GM21423 (cell line): ENCODE measurements at regions not wholly inside any gene's neighbourhood (a gene's known extent, or its start where the extent isn't known, plus 50 kb on each side); places are given as distances from the start of the nearest gene placed in this dataset.
"Not testable (repeated sequence)": the region's sequence is repeated elsewhere in the genome, so short reads cannot be mapped to it uniquely, and the experiment has no call there.

Experiments
- ATAC-seq: cut with Tn5 transposase; IDR thresholded peaks from one replicate; pipeline ENCODE4 v1.9.1; 2021; ENCODE audit warnings: mild to moderate bottlenecking, moderate library complexity; ENCODE audit not compliant: unreplicated experiment

DNA sequence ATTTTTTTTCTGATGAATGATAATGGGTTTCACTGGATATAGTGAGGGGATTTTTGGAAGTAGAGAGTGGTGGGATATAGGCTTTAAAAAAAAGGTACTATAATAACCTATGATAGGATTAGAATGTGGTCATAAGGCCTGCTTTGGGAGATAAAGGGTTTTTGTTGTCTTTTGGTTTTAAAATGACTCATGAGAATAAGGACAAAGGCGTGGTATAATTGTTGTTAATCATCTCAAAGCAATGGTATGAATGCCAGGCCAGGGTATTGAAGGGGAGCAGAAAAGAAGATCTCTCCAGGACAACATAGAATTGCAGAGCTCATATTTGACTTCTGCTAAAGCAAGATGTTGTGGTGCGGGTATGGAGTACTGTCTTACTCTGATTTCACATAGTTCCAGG lies 579.4 kb downstream of the JRKL start:
- no peak for ATAC-seq

DNA sequence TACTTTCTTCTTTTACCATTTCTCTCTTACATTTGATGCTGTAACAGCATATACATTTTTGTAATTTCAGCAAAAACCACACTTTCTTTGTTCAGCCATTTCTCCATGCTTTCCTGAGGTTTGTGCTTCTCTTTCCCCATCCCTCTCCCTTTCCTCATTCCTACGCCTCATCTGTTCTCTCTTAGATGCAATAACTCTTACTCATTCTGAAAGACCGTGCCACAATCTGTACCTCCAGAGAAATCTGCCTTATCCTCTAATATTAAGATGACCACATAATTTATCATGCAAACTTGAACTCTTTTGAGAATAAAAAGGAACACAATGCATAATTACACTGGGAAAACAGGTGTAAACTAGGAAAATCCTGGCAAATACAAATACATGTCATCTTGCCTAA lies 588.9 kb downstream of the JRKL start:
- ATAC-seq, result no peak

DNA sequence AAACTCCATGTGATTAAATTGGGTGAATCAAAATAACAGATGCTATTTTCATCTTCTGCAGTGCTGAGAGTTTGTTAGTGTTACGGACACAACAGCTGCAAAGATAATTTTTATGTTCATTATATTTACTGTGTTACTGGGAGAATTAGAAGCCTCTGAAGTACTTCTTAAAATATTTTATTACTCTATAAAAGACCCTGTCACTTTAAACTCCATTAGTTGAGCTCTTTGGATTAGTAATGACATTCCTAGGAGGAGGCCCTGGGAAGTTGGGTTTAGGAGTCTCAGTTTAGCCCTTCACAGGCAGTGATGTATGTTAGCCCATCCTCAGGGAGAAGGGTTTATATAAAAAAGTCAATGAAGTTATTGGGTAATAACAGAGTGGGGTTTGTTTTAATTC lies 596.7 kb downstream of the JRKL start:
- no peak for ATAC-seq

DNA sequence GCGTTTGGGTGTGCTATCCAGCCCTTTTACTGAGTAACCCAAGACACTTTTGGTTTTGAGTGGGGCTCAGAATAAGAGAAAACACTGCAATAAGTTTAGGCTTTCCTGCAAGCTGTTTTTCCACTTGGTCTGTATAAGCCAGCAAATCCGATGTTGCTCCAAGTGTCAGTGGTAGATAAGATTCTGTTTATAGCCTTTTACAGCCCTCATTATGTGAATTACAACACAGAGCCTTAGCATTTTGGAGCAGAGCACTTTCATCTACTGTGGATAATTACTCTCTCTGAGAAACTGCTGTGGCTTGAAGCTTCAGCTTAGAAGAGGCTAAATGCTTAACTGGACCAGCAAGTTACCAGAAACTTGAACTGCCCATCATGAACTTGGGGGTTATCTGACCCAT lies 601.1 kb downstream of the JRKL start:
- ATAC-seq, result no peak

DNA sequence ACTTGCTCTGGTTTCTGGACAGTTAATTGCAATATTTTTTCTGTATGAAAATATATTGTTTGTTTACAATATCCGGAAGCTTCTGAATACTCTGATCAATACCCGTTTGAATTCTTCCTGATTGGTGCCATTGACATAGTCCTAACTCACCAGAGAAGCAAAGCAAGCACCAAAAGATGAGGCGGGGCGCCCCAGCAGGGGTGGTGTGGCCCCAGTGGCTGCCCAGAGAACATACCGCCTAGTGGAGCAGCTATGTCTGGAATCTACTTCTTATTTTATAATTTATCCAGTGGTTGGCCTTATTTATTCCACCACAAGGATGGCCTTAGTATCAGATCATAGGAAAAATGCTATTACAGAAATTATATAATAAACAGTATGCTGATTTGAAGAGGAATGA lies 610.7 kb downstream of the JRKL start:
- ATAC-seq, result no peak

DNA sequence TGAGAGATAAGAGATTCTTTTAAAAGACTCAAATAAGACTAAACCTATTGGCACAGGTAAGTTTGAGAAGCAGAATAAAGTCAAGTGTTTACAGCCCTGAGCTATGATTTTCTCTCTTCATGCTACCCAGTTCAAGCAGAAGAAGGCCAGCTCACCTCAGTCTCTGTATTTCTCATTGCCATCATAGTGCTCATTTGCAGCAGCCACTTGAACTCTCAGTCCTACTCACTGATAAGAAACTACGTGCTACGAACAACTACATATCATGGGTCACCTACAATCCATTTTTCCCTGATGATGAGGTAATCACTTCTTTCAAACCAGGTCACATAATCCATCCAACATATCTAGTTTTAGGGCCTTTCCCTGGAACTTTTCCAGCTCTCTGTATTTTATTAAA lies 617.5 kb downstream of the JRKL start:
- no peak for ATAC-seq

DNA sequence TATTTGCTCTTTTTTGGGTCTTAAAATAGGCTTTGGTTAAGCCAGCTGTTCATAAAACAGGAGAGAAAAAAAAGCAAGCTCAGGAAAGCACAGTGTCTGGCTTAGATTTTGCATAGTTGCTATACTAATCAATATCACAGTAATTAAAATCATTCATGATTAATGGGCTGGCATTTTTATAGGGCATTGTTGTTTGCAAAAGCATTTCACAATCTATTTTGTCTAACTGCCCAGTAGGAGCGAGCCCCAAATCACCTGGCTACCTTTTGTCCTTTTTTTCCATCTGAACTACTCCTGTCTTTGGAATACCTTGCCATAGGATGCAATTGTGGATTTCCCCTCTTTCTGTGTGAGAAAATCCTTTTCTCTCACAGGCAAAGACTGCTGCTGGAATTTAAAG lies 619.8 kb downstream of the JRKL start:
- no peak for ATAC-seq

DNA sequence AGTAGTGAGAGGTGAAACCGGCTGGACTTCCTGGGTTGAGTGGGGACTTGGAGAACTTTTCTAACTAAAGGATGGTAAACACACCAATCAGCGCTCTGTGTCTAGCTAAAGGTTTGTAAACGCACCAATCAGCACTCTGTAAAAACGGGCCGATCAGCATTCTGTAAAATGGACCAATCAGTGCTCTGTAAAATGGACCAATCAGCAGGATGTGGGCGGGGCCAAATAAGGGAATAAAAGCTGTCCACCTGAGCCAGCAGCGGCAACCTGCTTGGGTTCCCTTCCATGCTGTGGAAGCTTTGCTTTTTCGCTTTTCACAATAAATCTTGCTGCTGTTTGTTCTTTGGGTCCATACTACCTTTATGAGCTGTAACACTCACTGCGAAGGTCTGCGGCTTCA lies 621.2 kb downstream of the JRKL start:
- ATAC-seq, result not testable (repeated sequence)

DNA sequence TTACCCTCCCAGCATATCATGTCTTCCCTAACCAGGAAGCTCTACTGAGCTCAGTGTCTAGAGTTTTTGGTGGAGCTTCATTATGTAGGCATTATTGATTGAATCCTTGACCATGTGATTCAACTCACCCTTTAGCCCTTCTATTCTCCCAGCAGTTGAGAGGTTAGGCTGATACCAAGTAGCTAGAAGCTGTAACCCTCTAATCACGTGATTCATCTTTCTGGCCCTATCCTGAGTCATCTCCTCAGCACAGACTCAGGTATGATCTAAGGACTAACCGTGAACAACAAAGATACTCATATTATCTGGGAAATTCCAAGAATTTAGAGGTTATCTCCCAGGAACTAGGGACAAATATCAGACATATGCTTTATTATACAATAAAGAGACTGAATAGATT lies 625.5 kb downstream of the JRKL start:
- no peak for ATAC-seq

DNA sequence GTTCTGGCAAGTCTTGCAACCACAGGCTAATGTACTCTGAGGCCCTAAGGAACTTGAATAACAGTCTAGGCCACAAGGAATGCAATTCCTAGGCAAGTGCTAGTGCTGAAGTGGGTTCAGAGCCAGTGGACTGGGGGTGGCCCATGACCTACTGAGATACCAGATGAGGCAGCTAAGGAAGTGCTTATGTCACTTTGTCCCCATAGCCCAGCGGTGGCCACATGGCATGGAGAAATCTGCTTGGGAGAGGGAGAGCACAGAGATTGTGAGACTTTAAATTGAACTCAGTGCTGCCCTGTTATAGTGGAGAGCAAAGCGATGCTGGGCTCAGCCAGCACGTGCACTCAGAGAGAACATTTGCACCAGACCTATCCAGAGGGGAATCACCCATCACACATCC lies 629.5 kb downstream of the JRKL start:
- ATAC-seq, result no peak

DNA sequence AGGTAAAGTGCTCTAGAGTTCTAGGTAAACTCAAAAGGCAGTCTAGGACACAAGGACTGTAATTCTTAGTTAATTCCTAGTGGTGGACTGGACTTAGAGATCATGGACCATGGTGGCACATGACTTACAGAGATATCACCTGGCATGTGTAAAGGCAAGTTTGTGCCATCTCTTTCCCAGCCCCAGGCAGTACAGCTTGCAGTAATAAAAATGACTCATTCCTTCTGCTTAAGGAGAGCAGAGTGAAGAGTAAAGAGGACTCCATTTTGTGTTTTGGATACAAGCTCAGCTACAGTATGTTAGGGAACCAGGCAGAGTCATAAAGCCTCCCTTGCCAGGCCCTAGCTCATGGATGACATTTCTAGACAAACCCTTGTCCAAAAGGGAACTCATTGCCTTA lies 629.9 kb downstream of the JRKL start:
- ATAC-seq, result no peak

DNA sequence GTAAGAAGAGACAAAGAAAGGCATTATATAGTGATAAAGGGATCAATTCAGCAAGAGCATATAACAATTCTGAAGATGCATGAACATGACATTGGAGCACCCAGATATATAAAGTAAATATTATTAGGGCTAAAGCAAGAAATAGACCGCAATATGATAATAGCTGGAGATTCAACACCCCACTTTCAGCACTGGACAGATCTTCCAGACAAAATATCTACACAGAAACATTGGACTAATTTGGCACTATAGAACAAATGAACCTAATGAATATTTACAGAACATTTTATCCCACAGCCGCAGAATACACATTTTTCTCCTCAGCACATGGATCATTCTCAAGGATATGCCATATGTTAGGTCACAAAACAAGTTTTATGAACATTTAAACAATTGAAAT lies 633.1 kb downstream of the JRKL start:
- no peak for ATAC-seq

DNA sequence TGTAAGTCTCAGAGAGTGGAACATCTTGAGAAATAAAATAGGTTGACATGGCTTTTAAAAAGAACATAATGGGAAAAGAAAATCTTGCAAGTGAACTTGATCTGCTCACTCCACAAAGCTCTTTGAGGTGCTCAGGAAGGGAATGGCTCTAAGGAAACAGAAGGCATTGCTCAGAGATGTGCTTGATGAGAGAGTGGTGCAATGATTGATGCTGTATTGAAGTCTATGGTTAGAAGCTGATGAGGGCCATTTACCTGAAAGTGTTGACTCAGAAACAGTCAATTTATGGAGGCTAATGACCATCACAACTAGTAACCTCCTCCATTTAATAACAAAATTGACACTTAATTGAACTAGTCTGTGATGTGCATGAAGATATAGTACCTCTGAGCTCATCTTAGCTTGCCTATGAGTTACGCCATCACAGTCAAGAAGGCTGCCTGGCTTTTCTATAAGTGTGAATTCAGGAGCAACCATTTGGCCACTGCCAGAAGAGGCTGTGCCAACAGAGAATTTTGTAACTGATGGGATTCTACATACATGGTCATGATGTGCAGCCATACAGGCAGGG lies 639.1 kb downstream of the JRKL start:
- no peak for ATAC-seq

DNA sequence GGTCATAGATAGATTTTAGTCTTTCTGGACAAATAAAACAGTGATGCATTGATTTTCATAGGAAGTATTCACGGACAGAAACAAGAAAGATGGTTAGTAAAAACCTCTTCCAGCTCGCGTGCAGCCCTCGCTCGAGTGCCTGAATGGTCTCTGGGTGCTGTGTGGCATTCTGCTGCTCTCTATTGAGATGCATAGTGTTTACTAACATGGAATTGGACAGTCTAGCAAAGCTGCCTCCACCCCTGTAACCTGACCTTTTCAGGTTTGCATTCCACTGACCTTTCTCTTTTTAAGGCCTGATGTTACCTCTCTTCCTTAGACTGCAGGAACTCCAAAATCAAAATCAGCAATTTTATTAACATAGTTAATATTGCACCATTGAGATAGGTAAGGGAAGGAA lies 643.4 kb downstream of the JRKL start:
- no peak for ATAC-seq

DNA sequence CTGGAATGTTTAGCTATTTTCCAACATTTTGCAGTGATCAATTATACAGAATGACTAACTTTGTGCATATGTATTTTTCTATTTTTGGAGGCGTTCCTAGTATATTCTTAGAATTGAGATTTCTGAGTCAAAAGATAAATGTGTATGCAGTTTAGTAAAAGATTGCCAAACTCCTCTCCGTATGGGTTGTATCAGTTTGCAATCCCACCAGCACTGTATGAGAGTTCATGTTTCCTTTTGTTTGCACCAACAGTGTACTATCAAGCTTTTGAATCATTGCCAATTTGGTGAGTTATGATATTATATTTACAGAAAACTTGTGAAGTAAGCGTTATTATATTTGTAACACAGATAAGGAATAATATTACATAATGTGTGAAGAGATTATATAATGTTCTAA lies 658.7 kb downstream of the JRKL start:
- no peak for ATAC-seq

DNA sequence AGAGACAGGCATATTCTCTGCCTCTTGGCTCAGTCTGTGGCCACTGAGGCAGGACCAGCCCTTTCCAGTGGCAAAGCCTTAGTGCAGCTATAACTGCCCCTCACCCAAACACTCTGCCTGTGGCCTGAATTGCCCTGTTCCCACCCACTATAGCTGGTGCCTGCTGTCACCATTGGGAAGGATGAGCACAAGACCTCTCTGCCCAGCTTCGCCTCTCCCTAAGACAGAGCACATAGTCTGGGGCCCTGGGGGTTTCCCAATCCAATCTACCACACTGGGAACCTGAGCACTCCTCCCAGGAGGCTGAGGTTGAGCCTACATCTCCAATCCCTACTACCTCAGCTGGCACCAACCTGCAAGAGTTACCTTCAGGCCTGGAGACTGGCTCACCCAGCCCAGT lies 670.4 kb downstream of the JRKL start:
- no peak for ATAC-seq

DNA sequence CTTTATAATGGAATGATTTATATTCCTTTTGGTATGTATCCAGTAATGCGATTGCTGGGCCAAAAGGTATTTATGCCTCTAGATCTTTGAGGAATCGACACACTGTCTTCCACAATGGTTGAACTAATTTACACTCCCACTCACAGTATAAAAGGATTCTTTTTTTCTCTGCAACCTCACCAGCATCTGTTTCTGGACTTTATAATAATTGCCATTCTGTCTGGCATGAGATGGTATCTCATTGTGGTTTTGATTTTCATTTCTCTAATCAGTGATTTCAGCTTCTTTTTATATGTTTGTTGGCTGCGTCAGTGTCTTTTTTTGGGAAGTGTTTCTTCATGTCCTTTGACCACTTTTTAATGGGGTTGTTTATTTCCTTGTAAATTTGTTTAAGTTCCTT lies 679.3 kb downstream of the JRKL start:
- ATAC-seq, result no peak

DNA sequence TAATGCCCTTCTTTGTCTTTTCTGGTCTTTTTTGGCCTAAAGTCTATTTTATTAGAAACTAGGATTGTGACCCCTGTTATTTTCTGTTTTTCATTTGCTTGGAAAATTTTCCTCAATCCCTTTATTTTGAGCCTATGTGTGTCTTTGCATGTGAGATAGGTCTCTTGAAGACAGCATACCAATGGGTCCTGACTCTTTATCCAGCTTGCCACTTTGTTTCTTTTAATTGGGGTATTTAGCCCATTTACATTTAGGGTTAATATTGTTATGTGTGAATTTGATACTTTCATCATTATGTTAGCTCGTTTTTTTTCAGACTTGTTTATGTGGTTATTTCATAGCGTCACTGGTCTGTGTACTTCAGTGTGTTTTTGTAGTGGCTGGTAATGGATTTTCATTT lies 682.6 kb downstream of the JRKL start:
- no peak for ATAC-seq

DNA sequence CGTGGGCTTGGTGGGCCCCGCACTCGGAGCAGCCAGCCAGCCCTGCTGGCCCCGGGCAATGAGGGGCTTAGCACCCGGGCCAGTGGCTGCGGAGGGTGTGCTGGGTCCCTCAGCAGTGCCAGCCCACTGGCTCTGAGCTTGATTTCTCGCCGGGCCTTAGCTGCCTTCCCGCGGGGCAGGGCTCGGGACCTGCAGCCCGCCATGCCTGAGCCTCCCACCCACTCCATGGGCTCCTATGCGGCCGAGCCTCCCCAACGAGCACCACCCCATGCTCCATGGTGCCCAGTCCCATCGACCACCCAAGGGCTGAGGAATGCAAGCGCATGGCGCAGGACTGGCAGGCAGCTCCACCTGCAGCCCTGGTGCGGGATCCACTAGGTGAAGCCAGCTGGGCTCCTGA lies 686.9 kb downstream of the JRKL start:
- ATAC-seq, result not testable (repeated sequence)

DNA sequence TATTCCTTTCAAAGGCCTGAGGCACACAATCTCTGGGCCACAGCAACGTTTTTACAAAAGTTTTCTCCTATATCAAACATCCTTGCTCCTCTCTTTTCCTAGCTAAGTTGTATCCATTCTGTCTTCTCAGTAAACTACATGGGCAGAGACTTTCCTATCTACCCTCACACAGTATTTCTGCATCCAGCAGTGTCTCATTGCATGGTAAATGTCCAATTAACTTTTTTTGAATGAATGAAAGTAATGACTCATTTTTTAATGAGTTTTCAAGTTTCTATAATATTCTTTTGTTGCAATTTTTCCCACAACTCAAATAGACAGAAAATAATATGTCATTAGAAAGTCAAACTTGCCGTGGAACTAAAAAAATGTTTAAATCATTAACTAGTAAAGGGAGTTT lies 688.6 kb downstream of the JRKL start:
- no peak for ATAC-seq

DNA sequence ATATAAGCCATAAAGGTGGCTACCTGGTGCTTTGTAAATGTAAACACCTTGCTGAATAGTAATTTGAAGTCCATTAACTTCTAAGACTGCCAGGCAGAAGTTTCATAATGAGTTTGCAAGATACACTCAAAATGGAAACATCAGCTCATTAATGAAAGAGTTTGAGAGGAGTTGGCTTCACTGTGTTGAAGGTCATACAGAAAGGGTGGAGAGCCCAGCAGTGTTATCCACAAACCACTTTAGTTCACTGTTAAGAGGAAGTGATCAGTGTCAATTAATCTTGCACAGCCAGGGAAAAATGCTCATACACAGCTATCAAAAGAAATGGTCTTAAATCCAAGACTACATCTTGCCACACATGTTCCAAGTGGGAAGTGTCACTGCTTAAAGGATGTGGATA lies 689.4 kb downstream of the JRKL start:
- ATAC-seq, result no peak

DNA sequence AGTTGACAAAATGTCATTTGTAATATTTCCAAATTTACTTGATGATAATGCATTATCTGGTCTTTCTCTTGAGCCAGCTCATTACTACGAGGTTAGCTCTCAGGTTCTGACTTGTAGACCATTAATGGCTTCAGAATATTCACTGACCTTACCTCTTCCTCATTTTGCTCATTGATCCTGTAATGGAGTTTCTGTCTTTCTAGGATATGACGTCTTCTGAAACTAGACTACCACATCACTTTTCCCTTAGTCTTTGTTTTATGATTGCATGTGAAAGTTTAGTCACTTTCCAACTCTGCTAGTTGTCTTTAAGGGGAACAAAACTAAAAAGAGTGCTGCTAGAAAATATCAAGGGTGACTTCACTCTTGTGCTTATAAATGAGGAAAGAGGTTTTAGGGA lies 697.6 kb downstream of the JRKL start:
- no peak for ATAC-seq

DNA sequence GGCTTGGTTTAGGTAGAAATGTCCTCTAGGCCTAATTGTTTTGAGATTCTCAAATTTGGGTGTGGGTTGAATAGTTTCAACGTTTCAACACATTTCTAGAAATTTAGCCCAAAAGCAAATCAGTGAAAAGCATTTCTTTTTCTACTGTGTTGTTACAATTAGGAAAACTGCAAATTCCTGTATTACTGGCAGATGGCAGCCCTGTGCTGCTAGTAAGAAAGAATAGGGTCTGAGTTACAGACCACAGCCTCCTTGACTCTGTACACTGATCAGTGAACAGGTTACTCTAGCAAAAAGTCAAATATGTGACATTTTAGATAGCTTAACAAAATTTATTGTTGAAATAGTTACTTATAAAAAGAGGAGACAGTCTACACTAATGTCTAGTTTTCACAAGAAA lies 703.0 kb downstream of the JRKL start:
- no peak for ATAC-seq

DNA sequence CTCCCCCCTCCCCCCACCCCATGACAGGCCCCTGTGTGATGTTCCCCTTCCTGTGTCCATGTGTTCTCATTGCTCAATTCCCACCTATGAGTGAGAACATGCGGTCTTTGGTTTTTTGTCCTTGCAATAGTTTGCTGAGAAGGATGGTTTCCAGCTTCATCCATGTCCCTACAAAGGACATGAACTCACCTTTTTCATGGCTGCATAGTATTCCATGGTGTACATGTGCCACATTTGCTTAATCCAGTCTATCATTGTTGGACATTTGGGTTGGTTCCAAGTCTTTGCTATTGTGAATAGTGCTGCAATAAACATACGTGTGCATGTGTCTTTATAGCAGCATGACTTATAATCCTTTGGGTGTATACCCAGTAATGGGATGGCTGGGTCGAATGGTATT lies 712.4 kb downstream of the JRKL start:
- not testable (repeated sequence) for ATAC-seq
